ENCODE measurements at regions not wholly inside any gene's neighbourhood (a gene's known extent, or its start where the extent isn't known, plus 50 kb on each side); places are given as distances from the start of the nearest gene placed in this dataset.
"Not testable (repeated sequence)": the region's sequence is repeated elsewhere in the genome, so short reads cannot be mapped to it uniquely, and the experiment has no call there.

DNA sequence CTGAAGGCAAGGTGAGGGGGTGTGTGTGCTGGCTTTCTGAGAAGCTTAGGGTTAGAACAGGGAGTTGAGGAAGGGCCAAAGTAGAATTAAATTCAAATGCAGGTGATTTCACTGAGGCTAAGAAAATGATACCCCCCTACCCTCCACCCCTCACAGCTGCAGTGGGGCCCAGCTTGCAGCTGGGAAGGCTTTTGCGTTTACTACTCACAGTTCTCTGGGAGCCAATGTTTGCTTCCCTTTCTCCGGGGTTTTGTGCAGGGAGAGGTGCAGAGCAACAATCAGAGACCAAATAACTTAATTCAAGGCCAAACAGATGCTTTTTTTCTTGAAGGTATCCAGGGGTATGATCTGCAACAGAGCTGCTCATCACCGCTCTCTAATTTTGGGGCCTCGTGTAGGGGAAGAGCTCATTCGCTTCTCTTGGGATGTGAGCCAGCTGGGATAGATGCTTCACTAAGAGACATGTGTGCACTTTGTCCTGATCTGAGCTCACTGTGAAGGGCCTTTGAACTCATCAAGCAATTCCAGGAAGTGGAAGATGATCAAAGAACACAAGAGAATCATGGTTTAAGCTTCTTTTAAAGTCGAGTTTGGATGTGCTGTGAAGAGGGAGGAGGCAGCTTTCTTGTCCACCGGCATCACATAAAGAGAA, 122.7 kb upstream of the C1GALT1C1 start:
- DNase-seq: peak in 1 of 2 donors; percentile 8

DNA sequence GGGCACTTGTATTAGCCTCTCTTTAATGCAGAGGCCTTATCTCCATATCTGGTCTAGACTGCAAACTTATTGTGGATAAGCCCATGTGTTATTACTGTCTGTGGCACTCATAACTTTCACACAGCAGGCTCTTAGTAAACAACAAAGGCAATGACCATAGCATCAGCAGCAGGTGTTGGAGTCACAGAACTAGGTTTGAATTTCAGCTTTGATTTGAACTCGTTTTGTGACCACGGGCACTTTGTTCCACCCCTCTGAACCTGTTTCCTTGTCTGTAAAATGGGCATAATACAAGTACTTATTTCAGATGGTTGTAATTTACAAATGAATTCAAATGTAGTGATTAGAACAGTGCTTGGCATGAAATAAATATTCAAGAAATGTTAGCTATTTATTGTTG, 121.8 kb upstream of the C1GALT1C1 start:
- DNase-seq: no peak

DNA sequence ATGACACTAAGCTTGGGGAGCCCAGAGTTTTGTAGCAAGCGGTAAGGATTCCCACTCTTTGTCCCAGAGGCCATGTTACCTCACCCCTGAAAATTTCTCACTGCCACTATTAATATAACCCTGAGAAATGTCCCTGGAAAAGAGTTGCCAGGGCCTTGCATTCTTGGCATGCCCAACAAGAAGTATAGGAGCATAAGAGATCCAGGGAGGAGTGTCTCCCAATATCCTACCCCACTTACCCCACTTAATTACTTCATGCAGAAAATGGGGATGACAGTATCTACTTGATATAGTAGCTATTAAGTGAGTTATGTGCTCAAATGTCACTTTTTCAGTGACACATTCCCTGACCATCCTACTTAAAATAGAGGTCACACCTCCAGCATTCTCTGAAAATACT, 120.5 kb upstream of the C1GALT1C1 start:
- DNase-seq: no peak

DNA sequence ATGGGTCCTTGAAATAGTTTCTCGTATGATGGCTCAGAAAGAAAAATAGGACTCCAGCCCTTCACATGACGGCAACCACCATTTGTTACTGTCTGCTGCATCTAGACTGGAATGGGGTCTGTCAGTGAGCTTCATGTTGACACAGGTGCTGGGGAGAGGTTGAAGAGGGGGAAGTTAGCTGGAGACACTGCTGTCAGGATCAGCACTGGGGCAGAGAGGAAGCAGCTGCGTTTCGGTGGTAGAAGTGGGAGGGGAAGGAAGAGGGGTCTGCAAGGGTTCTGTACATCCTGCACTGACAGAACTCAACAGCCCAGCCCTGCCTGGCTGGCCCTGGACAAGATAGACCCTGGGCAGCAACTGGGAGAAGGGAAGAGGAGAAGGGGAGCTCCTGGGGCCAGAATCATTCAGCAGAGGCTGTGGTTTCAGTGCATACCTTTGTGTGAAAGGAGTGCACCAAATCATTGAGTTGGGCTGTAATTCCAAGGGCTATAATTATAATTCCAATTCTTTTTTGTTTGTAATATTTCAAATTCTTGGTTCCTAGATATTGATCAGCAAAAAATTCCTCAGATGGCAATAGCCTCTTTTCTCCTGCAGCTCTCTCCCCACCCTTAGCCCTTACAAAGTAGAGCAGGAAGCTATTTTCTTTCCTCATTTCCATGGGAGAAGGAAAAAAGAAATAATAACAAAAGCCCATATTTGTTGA, 119.4 kb upstream of the C1GALT1C1 start:
- peak in 1 of 2 donors; percentile 29 for DNase-seq

DNA sequence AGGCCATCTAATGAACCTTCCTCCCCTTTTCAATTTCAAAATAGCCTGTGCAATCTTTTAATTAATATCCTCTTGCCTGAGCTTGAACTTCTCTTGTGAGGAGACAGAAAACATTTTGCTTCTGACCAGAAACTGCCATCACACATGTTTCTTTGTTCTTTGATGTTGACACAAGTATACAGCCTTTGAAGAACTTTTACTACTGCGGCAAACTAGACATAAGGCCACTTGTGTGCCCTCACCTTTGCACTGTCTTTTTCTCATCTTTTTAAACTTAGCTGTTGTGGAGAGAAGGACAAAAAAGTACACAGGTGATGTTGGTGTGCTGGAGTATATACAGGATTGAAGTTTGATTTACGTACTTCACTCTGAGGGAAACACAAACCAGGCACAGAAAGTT, 116.3 kb upstream of the C1GALT1C1 start:
- no peak for DNase-seq

DNA sequence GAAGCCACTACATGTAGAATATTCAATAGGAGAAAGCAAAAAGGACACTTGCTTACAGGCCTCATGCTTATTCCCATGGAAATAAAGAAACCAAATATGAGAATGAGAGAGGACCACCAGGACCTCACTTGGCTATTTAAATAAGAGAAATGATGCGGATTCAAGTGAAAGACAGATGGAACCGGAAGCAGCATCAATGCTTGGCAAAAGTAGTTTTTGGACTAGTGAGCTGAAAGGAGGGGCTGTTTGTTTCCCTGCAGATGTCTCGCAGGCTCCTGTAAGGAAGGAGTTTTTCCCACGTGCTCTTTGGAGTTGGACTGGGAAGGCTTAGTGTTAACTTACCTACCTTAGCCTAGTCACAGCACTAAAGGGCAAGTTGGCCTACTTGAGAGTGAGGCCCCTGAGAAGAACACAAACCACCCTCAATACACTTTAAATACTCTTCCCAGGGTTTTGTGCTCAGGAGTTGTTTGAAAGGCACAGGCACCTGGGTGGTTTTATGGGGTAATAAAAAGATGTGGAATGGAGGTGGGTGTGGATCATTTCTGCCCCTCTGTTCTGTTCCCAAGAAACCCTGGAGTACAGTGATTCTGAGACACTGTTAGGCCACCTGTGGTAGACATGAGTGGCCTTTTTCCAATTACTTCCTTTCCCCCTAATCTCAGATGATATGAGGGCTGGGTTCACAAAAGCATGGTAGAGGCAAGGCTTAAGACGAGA, 113.3 kb upstream of the C1GALT1C1 start:
- DNase-seq: no peak

DNA sequence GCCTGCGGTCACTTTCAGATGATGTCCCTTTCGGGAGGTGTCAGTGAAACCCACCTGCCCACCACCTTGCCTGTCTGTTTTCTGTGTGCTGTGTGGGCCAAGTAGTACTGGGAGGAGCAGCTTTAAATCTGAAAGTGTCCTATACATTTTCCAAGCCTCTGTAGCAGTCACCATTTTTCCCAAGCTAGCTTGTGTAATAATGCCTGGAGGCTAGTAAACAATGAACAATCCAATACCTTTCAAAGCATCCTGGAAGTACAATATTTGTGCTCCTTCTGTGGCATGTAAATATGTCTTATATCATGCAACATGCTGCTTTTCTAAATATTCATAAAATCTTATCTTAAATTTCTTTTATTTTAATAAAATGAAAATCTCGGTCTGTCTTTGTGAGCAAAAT, 111.6 kb upstream of the C1GALT1C1 start:
- no peak for DNase-seq

DNA sequence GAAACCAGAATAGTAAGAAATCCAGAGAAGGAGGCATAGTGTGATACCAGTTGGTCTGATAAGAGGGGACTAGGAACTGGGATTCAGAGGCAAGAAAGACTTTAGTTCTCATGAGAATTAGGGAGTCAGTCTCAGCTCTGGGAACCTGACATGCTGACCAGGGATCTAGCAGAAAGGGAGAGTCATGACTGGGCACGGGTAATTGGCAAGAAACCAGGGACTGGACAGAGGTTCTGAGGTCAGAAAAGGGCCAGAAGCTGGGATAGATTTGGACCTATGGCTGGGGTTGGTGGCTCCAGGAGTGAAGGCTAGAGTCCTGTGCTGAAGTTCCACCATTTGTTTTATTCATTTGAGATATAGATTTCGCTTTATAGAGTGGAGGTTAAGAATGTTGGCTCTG, 110.2 kb upstream of the C1GALT1C1 start:
- no peak for DNase-seq

DNA sequence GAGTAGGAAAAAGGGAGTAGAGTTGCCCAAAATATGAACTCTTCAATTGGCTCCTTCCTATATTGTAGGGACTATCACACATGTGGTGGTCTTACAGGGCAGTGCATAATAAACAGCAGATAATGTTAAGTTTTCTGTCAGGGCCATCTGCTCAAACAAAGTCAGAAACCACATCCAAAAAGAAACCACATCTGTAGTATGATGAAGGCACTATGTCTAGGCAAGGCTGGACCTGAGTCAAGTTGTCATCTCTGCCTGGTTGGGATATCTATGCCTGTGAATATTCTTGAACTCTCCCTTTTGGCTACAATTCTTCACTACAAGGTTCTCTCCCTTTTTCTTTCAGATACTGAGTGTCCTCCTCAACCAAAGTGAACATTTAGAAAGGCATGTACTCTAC, 109.4 kb upstream of the C1GALT1C1 start:
- DNase-seq: no peak

DNA sequence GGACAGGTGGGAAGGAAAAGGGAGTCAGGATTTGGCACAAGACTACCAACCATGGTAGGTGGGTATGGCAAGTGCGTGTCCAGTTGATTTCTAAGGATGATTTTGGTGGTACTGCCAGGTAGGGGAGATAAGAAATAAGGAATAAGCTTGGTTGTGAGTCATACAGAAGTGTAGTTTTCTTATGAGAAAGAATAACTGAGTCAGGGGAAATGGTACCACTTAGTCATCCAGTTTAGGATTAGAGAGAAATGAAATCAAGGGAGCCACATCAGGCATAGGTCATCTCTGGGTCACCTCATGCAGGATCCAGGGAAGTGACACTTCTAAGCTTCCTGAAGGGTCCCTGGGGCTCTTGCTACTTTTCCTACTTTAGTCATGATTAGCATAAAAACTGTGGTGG, 107.1 kb upstream of the C1GALT1C1 start:
- DNase-seq: no peak

DNA sequence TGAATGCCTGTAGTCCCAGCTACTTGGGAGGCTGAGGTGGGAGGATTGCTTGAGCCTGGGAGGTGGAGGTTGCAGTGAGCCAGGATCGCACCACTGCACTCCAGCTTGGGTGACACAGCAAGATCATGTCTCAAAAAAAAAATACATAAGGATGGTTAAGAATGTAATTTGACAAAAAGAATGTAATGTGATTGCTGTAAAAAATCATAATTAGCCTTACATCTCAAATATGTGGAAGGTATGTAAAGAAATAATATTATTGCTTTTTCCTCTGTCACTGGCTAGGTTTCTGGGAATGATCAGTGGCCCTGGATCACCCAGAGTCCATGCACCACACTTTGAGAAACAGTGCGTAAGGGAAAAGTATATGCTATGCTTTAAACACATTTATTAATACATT, 106.1 kb upstream of the C1GALT1C1 start:
- no peak for DNase-seq

DNA sequence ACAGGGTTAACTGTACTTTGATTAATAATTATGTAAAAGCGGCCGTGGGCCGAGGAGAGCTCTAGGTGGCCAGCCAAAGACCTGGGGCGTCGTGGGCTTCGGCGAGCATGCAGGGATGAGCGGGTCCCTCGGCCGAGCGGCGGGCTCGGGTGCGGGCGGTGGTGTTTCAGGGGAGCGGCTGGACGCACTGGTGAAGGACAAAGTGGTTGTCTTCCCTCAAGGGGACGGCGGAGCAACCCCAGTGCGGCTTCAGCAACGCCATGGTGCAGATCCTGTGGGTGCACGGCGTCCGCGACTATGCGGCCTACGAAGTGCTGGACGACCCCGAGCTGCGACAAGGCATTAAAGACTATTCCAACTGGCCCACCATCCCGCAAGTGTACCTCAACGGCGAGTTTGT, 103.0 kb upstream of the C1GALT1C1 start:
- no peak for DNase-seq

DNA sequence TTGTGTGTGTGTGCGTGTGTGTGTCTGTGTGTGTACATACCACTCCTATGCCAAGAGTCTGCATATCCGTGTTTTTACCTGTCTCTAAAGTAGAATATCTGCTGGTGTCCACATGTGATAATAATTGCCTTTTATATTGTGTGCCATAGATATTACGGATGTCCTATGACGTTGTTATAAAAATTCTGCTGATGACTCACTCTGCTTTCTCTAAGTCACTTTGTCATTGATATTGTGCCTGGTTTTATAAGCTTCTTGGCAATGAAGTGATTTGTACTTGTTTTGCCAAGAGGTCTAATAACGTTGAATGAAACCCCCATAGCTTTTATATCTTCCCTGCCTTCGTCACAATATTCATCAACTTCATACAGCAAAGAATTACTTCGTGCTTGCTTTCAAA, 102.6 kb upstream of the C1GALT1C1 start:
- no peak for DNase-seq

DNA sequence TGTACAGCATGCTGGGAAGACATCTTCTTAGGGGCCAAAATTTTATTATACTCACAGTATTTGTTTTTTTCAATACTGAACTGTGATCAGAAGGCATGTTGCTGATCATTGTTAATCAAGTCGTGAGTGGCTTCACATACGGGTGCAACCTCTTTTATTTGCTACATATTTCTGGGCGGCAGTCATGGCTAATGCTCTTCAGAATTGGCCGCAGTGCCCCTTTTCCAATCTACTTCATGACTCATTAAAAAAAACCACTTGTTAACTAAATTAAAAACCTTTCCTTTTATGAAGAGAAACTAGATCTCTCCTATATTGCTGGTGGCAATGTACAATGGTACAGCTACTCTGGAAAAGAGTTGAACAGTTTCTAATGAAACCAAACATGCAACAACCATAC, 101.5 kb upstream of the C1GALT1C1 start:
- no peak for DNase-seq

DNA sequence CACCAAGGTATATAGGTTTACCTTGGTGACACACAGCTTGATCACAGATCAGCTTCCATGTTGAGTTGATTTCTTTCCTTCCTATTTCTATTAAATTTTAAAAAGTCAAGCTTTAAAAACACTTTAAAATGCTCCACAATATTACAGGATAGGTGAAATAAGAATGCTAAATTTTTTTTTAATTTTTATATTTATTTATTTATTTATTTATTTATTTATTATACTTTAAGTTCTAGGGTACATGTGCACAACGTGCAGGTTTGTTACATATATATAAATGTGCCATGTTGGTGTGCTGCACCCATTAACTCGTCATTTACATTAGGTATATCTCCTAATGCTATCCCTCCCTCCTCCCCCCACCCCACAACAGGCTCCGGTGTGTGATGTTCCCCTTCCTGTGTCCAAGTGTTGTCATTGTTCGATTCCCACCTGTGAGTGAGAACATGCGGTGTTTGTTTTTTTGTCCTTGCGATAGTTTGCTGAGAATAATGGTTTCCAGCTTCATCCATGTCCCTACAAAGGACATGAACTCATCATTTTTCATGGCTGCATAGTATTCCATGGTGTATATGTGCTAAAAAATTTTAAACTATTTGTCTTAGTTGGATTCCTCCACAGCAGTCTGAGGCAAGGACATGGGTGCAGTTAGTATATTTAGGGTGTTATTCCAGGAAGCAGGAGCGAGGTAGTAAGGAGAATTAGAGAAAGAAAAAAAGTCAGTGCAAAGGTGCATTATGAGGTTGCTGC, 99.8 kb upstream of the C1GALT1C1 start:
- DNase-seq: not testable (repeated sequence)

DNA sequence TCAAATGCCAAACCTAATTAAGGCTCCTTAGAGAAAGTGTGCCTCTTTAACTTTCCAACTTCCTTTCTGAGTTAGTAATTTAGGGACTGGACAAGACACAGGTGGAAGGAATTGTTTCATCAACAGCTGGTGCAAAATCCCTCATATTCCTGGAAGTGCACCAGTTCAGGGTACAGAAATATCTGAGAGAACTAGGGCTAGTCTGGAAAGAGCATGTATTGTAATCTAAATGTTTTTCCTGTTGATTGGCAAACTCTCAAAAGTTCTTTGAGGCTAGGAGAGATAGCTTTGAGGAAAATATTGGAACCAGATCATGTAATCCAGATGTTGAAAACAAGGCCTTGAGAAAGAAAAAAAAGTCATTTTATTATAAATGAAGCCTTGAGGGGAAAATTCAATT, 98.1 kb upstream of the C1GALT1C1 start:
- no peak for DNase-seq

DNA sequence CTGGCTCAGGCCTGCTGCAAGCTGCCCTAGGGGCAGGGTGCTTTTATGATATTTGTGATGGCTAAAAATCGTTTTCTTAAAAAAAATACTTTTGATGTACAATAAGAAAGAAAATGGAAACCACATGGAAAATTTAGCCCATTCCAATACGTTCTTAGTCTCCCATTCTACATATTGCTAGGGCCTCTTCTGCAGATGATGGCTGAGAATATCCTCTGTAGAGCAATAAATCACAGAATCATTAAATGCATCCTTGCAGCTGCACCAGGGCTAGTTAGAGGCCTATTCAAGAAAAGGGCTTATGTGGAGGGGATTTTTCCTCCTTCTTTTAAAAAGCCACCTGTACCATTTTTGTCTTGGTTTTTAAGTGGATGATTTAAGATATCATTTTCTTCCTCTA, 97.6 kb upstream of the C1GALT1C1 start:
- DNase-seq: no peak

DNA sequence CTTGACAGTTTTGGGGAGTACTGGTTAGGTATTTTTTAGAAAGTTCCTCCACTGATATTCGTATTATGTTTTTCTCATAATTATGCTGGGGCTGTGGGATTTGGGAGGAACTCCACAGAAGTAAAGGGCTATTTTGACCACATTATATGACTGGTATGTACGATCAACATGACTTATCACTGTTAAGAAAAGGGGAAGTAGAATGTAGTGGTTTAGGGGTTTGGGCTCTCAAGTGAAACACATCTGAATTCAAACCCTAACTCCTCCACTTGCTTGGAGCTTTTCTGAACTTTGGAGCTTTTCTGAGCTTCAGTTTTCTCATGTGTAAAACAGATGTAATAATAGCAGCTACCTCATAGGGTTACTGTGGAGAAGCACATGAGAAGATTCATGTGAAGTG, 96.4 kb upstream of the C1GALT1C1 start:
- no peak for DNase-seq

DNA sequence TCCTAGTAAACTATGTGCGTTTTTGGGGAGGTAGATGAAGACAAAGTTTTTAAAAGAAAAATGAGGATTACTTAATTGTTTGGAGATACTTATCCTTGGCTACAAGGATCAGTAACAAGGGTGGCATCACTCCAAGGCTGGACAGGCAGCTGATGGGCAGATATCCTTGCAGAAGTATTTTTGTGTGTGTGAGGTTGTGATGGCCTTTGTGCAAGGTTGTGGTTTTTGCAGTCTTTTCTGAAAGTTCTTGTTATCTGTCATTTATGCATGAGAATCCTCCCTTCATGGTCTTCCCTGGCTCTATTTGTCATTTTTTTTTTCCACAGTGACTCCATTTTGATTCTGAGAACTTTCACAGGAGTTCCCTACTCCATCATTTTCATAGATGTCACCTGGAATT, 96.0 kb upstream of the C1GALT1C1 start:
- DNase-seq: no peak

DNA sequence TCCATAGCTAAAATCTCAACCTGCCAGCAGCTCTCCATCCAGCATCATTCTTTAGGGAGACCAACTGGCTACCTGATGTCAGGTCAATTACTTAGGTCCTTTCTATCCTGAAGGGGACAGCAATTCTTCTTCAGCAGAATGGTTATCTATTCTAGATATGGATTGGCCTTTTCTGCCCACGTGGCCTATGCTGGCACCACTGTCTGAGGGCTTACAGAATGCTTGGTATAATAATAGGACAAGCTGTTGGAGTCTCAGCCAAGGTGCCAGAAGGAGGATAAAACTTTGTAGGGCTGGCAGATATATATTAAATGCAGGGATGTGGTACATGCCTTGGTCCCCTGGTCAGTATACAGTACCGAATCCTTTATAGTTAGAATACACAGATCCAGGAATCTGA, 89.8 kb upstream of the C1GALT1C1 start:
- no peak for DNase-seq

DNA sequence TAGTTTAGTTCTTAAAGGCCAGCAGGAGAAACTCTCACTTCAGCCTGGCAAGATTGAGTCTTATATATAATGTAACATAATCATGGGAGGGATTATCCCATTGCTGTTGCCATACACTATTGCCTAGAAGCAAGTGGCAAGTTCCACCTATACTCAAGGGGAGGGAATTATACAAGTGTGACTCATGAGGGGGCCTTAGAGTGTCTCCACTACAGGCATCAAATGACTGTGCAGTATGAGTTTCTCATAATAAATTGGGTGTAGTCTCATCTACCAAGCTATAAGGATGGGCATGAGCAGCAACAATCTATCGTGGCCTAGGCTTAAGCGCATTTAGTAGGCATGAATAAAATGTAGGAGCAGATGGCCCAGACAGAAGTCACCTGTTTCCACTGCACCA, 89.1 kb upstream of the C1GALT1C1 start:
- no peak for DNase-seq

DNA sequence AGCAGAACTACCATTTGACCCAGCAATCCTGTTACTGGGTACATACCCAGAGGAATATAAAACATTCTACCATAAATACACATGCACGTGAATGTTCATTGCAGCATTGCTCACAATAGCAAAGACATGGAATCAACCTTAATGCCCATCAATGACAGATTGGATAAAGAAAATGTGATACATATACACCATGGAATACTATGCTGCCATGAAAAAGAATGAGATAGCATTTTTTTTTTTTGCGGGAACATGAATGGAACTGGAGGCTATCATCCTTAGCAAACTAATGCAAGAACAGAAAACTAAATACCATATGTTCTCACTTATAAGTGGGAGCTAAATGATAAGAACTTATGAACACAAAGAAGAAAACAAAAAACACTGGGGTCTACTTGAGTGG, 72.5 kb upstream of the C1GALT1C1 start:
- DNase-seq: not testable (repeated sequence)

DNA sequence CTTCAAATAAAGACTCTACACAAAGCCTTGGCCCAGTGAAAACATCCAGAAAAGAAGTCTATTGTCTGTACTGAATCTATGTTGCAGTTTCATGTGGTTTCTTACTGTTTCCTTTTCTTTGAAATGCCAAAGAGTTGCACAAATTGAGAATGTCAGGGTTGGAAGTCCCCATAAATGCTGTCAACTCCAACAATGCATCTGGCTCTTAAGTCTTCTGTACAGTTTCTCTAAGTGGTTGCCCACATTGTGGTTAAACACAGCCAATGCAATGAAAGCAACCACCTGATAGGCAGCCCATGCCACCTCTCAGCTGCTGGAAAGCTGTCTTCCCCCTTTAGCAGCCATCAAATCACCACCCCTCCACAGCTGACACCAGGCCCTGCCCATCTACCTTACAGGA, 67.2 kb upstream of the C1GALT1C1 start:
- peak; percentile 53 to 69 for DNase-seq

DNA sequence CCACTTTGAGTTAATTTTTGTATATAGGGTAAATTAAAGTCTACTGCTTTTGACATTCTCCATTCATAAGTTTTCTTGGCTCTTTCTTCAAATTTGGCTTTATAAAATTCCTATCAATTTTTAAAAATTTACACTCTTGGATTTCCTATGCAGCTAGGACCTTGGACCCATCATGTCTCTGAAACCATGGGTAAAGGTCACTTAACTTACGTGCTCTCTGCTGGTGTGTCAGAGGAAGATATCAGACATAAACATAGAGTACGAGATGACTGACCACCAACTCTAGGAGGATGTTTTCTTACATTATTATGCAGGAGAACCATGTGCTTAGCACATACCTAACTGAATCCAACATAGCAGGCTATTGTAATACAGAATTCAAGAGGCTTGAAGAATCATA, 62.5 kb upstream of the C1GALT1C1 start:
- no peak for DNase-seq
